ENCODE measurements at regions not wholly inside any gene's neighbourhood (a gene's known extent, or its start where the extent isn't known, plus 50 kb on each side); places are given as distances from the start of the nearest gene placed in this dataset.

GRCh38 chrX:122777766-122778165 is 406.3 kb upstream of the GRIA3 start:
- DNase-seq (ENCODE audit: low read depth in 2 of 2): no peak

- DNase-seq (ENCODE audit: low read depth in 2 of 2): no peak
These were observed 400.2 kb upstream of the GRIA3 start for GRCh38 chrX:122783918-122784317.

GRCh38 chrX:122787231-122787630 is 396.8 kb upstream of the GRIA3 start:
- DNase-seq (ENCODE audit: low read depth in 2 of 2): no peak

GRCh38 chrX:122788216-122788615 is 395.9 kb upstream of the GRIA3 start:
- DNase-seq (ENCODE audit: low read depth in 2 of 2): no peak

- no peak for DNase-seq (ENCODE audit: low read depth in 2 of 2)
These were observed 393.5 kb upstream of the GRIA3 start for GRCh38 chrX:122790376-122791095.

GRCh38 chrX:122813876-122814275 is 370.2 kb upstream of the GRIA3 start:
- no peak for DNase-seq (ENCODE audit: low read depth in 2 of 2)

GRCh38 chrX:122816288-122816687 is 367.8 kb upstream of the GRIA3 start:
- DNase-seq (ENCODE audit: low read depth in 2 of 2): no peak

- no peak for DNase-seq (ENCODE audit: low read depth in 2 of 2)
These were observed 366.6 kb upstream of the GRIA3 start for GRCh38 chrX:122817321-122817955.

- DNase-seq (ENCODE audit: low read depth in 2 of 2): no peak
These were observed 366.0 kb upstream of the GRIA3 start for GRCh38 chrX:122818068-122818467.

- DNase-seq (ENCODE audit: low read depth in 2 of 2): no peak
These were observed 350.8 kb upstream of the GRIA3 start for GRCh38 chrX:122833230-122833629.

- no peak for DNase-seq (ENCODE audit: low read depth in 2 of 2)
These were observed 348.2 kb upstream of the GRIA3 start for GRCh38 chrX:122835886-122836285.

GRCh38 chrX:122850326-122850725 is 333.8 kb upstream of the GRIA3 start:
- DNase-seq (ENCODE audit: low read depth in 2 of 2): no peak

- no peak for DNase-seq (ENCODE audit: low read depth in 2 of 2)
These were observed 327.9 kb upstream of the GRIA3 start for GRCh38 chrX:122856205-122856604.

- no peak for DNase-seq (ENCODE audit: low read depth in 2 of 2)
These were observed 326.3 kb upstream of the GRIA3 start for GRCh38 chrX:122857734-122858133.

- DNase-seq (ENCODE audit: low read depth in 2 of 2): no peak
These were observed 321.0 kb upstream of the GRIA3 start for GRCh38 chrX:122863067-122863466.

GRCh38 chrX:122866532-122866931 is 317.5 kb upstream of the GRIA3 start:
- DNase-seq (ENCODE audit: low read depth in 2 of 2): no peak

GRCh38 chrX:122868631-122869030 is 315.4 kb upstream of the GRIA3 start:
- no peak for DNase-seq (ENCODE audit: low read depth in 2 of 2)

GRCh38 chrX:122869171-122869570 is 314.9 kb upstream of the GRIA3 start:
- no peak for DNase-seq (ENCODE audit: low read depth in 2 of 2)

- DNase-seq (ENCODE audit: low read depth in 2 of 2): no peak
These were observed 305.8 kb upstream of the GRIA3 start for GRCh38 chrX:122878269-122878668.

- DNase-seq (ENCODE audit: low read depth in 2 of 2): no peak
These were observed 303.1 kb upstream of the GRIA3 start for GRCh38 chrX:122880952-122881351.

- DNase-seq (ENCODE audit: low read depth in 2 of 2): no peak
These were observed 293.3 kb upstream of the GRIA3 start for GRCh38 chrX:122890729-122891128.

GRCh38 chrX:122906726-122907125 is 277.4 kb upstream of the GRIA3 start:
- no peak for DNase-seq (ENCODE audit: low read depth in 2 of 2)

- DNase-seq (ENCODE audit: low read depth in 2 of 2): no peak
These were observed 276.7 kb upstream of the GRIA3 start for GRCh38 chrX:122907375-122907774.

- DNase-seq (ENCODE audit: low read depth in 2 of 2): no peak
These were observed 273.4 kb upstream of the GRIA3 start for GRCh38 chrX:122910697-122911096.

Measured in stimulated activated CD4-positive, alpha-beta T cell treated with anti-CD3 and anti-CD28 coated beads, Interleukin-1b, Interleukin-23, amount 100 ng/mL, for 4 hours (primary cell).